H9 (cell line): ENCODE measurements at regions not wholly inside any gene's neighbourhood (a gene's known extent, or its start where the extent isn't known, plus 50 kb on each side); places are given as distances from the start of the nearest gene placed in this dataset.

Experiments used
- DNase-seq: peaks from one replicate; pipeline ENCODE4 v3.0.0-alpha.2; 2017
- H2AFZ ChIP-seq: one replicate; pipeline ENCODE4 v1.6.1; 2013; ENCODE audit warnings: mild to moderate bottlenecking, low read length, control low read depth, moderate library complexity
- H2AK5ac ChIP-seq: 2 replicates; pipeline ENCODE4 v1.6.1; 2013; ENCODE audit warnings: low read length, control low read depth, mixed read lengths; ENCODE audit not compliant: insufficient read length
- H2BK120ac ChIP-seq: one replicate; pipeline ENCODE4 v1.6.1; 2013; ENCODE audit warnings: low read depth, mild to moderate bottlenecking, low read length, control low read depth, inconsistent platforms; ENCODE audit not compliant: poor library complexity, severe bottlenecking
- H2BK12ac ChIP-seq: 2 replicates; pipeline ENCODE4 v1.6.1; 2013; ENCODE audit warnings: low read length, control low read depth, mixed read lengths, low read depth; ENCODE audit not compliant: insufficient read length
- H2BK15ac ChIP-seq: 2 replicates; pipeline ENCODE4 v1.6.1; 2013; ENCODE audit warnings: low read depth, low read length, control low read depth
- H2BK20ac ChIP-seq: one replicate; pipeline ENCODE4 v1.6.1; 2013; ENCODE audit warnings: low read depth, mild to moderate bottlenecking, low read length, control low read depth, inconsistent platforms; ENCODE audit not compliant: poor library complexity, severe bottlenecking
- H2BK5ac ChIP-seq: 2 replicates; pipeline ENCODE4 v1.6.1; 2013; ENCODE audit warnings: low read length, control low read depth, mixed read lengths; ENCODE audit not compliant: insufficient read length
- H3K14ac ChIP-seq: 2 replicates; pipeline ENCODE4 v1.6.1; 2013; ENCODE audit warnings: low read length, control low read depth; ENCODE audit not compliant: insufficient read depth
- H3K18ac ChIP-seq: 2 replicates; pipeline ENCODE4 v1.6.1; 2013; ENCODE audit warnings: low read depth, mild to moderate bottlenecking, mixed read lengths, low read length, control low read depth; ENCODE audit not compliant: insufficient read length
- H3K23ac ChIP-seq: 2 replicates; pipeline ENCODE4 v1.6.1; 2013; ENCODE audit warnings: low read length, control low read depth, mixed read lengths, low read depth; ENCODE audit not compliant: insufficient read length
- H3K23me2 ChIP-seq: 2 replicates; pipeline ENCODE4 v1.6.1; 2013; ENCODE audit warnings: low read depth, mild to moderate bottlenecking, mixed read lengths, low read length, control low read depth; ENCODE audit not compliant: insufficient read length, poor library complexity, severe bottlenecking
- H3K27ac ChIP-seq: 2 replicates; pipeline ENCODE4 v1.5.1; 2013; ENCODE audit warnings: low read length, control low read depth, mixed read lengths, low read depth; ENCODE audit not compliant: insufficient read length
- H3K27me3 ChIP-seq: 2 replicates; pipeline ENCODE4 v1.6.1; 2013; ENCODE audit warnings: low read length, control low read depth, inconsistent platforms; ENCODE audit not compliant: insufficient read depth
- H3K4ac ChIP-seq: 2 replicates; pipeline ENCODE4 v1.6.1; 2013; ENCODE audit warnings: low read depth, mild to moderate bottlenecking, control low read depth, inconsistent platforms, low read length, moderate library complexity
- H3K4me1 ChIP-seq: 2 replicates; pipeline ENCODE4 v1.6.1; 2013; ENCODE audit warnings: low read length, control low read depth, inconsistent platforms; ENCODE audit not compliant: insufficient read depth
- H3K4me2 ChIP-seq: 2 replicates; pipeline ENCODE4 v1.6.1; 2013; ENCODE audit warnings: low read length, control low read depth, mixed read lengths; ENCODE audit not compliant: insufficient read length, insufficient read depth
- H3K56ac ChIP-seq: 2 replicates; pipeline ENCODE4 v1.6.1; 2013; ENCODE audit warnings: low read depth, mild to moderate bottlenecking, mixed read lengths, low read length, control low read depth; ENCODE audit not compliant: insufficient read length
- H3K79me1 ChIP-seq: 2 replicates; pipeline ENCODE4 v1.6.1; 2013; ENCODE audit warnings: low read depth, mild to moderate bottlenecking, moderate library complexity, low read length, control low read depth, inconsistent platforms; ENCODE audit not compliant: insufficient read depth, poor library complexity, severe bottlenecking
- H3K79me2 ChIP-seq: 2 replicates; pipeline ENCODE4 v1.6.1; 2013; ENCODE audit warnings: low read length, control low read depth, inconsistent platforms; ENCODE audit not compliant: insufficient read depth
- H3K9ac ChIP-seq: 2 replicates; pipeline ENCODE4 v1.6.1; 2013; ENCODE audit warnings: low read length, control low read depth, mixed read lengths; ENCODE audit not compliant: insufficient read length; ENCODE audit errors: extremely low read depth
- H3K9me3 ChIP-seq: one replicate; pipeline ENCODE4 v1.6.1; 2013; ENCODE audit warnings: low read depth, low read length, inconsistent platforms; ENCODE audit not compliant: control insufficient read depth
- H3T11ph ChIP-seq: one replicate; pipeline ENCODE4 v1.6.1; 2013; ENCODE audit warnings: mild to moderate bottlenecking, low read length, control low read depth, inconsistent platforms
- H4K20me1 ChIP-seq: one replicate; pipeline ENCODE4 v1.6.1; 2013; ENCODE audit not compliant: control insufficient read depth, insufficient read length, insufficient read depth
- H4K5ac ChIP-seq: 2 replicates; pipeline ENCODE4 v1.6.1; 2013; ENCODE audit warnings: low read depth, mild to moderate bottlenecking, mixed read lengths, low read length, control low read depth; ENCODE audit not compliant: insufficient read length
- H4K8ac ChIP-seq: replicated peaks from 2 replicates; pipeline ENCODE4 v1.6.1; 2013; ENCODE audit warnings: low read length, control low read depth, mixed read lengths, low read depth; ENCODE audit not compliant: insufficient read length
- H4K91ac ChIP-seq: 2 replicates; pipeline ENCODE4 v1.6.1; 2013; ENCODE audit warnings: low read depth, mild to moderate bottlenecking, moderate library complexity, mixed read lengths, low read length, control low read depth; ENCODE audit not compliant: insufficient read length
- H3K27ac Mint-ChIP-seq, 3 experiments: 2 replicates in 2 of 3; 3 replicates in 1 of 3; pipeline ENCODE4 v1.8.0; 2020 to 2021; ENCODE audit warnings: mixed read lengths in 3 of 3, mild to moderate bottlenecking in 1 of 3, moderate library complexity in 1 of 3
- H3K27me3 Mint-ChIP-seq: 2 replicates; pipeline ENCODE4 v1.8.0; 2021; ENCODE audit warnings: low read depth, mild to moderate bottlenecking, moderate library complexity, mixed read lengths
- H3K36me3 Mint-ChIP-seq, 3 experiments: 2 replicates in 2 of 3; 3 replicates in 1 of 3; pipeline ENCODE4 v1.8.0; 2020 to 2021; ENCODE audit warnings: low read depth in 3 of 3, mixed read lengths in 3 of 3; ENCODE audit not compliant: insufficient read depth in 1 of 3
- H3K4me1 Mint-ChIP-seq, 2 experiments: 2 replicates each; pipeline ENCODE4 v1.8.0; 2020; ENCODE audit warnings: mixed read lengths in 2 of 2
- H3K4me3 Mint-ChIP-seq, 2 experiments: 2 replicates in 1 of 2; 3 replicates in 1 of 2; pipeline ENCODE4 v1.8.0; 2020 to 2021; ENCODE audit warnings: mild to moderate bottlenecking in 2 of 2, mixed read lengths in 2 of 2, moderate library complexity in 1 of 2
- H3K9me3 Mint-ChIP-seq, 2 experiments: 2 replicates in 1 of 2; 3 replicates in 1 of 2; pipeline ENCODE4 v1.8.0; 2020; ENCODE audit warnings: mild to moderate bottlenecking in 2 of 2, mixed read lengths in 2 of 2, moderate library complexity in 1 of 2
- WGBS: extraction: QIAGEN DNeasy Blood & Tissue Kit; methylation state at CpG from one replicate; pipeline ENCODE4 v1.1.7; 2013; ENCODE audit warnings: missing lambda C conversion rate, low lambda C conversion rate, mixed read lengths; ENCODE audit not compliant: insufficient read length; ENCODE audit errors: extremely low coverage; 5-methylcytosine and 5-hydroxymethylcytosine counted together
- TF ChIP-seq, protein P1 (sequence below): fragments of 200-600 bp; sonication (generic); conservative IDR thresholded peaks from 3 replicates; pipeline ENCODE4 v1.8.0; 2021; ENCODE audit warnings: antibody characterized with exemption, mild to moderate bottlenecking

DNA sequence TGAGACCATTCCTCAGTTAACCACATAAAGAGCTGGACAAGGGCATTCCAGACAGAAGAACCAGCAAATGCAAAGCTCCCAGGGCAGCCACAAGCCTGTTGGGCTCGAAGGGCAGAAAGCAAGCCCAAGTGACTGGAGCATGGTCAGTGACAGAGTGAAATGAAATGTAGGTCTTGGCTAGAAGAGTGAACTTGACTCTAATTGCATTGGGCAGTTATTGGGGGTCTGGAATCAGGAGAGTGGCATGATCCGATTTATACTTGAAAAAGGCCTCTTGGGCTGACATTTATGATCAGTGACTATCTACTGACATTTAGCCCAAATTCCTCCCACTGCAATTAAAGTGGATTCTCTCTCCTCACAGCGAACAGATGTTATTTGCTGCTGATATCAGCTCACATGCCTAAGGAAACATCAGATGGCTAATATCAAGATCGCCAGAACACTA lies 152.5 kb upstream of the KLF7 start:
- Histone ChIP-seq H2AFZ (no peak overlapping the region), H2AK5ac (no peak overlapping the region), H3K27me3 (no peaks in the 10 kb centered on the region), H2BK15ac (no peak overlapping the region), H4K91ac (no peak overlapping the region), H2BK5ac (no peak overlapping the region), H2BK12ac (no peak overlapping the region), H2BK120ac (no peak overlapping the region), H3K79me2 (no peaks in the 10 kb centered on the region), H4K8ac (no peak overlapping the region), H2BK20ac (no peak overlapping the region), H3K9ac (no peak overlapping the region), H3K14ac (no peak overlapping the region), H3K56ac (no peak overlapping the region), H3T11ph (no peak overlapping the region), H4K5ac (no peak overlapping the region), H3K9me3 (no peaks in the 10 kb centered on the region), H3K23ac (no peak overlapping the region), H3K4ac (no peak overlapping the region), H3K23me2 (no peaks in the 10 kb centered on the region), H3K4me2 (no peak overlapping the region), H3K4me1 (no peaks in the 10 kb centered on the region), H3K18ac (no peak overlapping the region), H3K79me1 (no peaks in the 10 kb centered on the region), H3K27ac (no peak overlapping the region), H4K20me1 (no peaks in the 10 kb centered on the region)
- Mint-ChIP-seq H3K36me3 (no peaks in the 10 kb centered on the region), H3K4me1 (peaks cover 0 to 2% of the 10 kb centered on the region in 2 experiments; a peak in 1 of 4 replicates), H3K27me3 (no peaks in the 10 kb centered on the region; the same call in 1 of the 2 replicates), H3K4me3 (no peak overlapping the region), H3K27ac (no peak overlapping the region), H3K9me3 (no peaks in the 10 kb centered on the region; a peak in 1 of 5 replicates)
- TF ChIP-seq, protein P1, sequence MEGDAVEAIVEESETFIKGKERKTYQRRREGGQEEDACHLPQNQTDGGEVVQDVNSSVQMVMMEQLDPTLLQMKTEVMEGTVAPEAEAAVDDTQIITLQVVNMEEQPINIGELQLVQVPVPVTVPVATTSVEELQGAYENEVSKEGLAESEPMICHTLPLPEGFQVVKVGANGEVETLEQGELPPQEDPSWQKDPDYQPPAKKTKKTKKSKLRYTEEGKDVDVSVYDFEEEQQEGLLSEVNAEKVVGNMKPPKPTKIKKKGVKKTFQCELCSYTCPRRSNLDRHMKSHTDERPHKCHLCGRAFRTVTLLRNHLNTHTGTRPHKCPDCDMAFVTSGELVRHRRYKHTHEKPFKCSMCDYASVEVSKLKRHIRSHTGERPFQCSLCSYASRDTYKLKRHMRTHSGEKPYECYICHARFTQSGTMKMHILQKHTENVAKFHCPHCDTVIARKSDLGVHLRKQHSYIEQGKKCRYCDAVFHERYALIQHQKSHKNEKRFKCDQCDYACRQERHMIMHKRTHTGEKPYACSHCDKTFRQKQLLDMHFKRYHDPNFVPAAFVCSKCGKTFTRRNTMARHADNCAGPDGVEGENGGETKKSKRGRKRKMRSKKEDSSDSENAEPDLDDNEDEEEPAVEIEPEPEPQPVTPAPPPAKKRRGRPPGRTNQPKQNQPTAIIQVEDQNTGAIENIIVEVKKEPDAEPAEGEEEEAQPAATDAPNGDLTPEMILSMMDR: no peak
- no peak for DNase-seq
- no CpG with 5 or more reads among the region's 4 CpGs for WGBS
